ENCODE measurements at regions not wholly inside any gene's neighbourhood (a gene's known extent, or its start where the extent isn't known, plus 50 kb on each side); places are given as distances from the start of the nearest gene placed in this dataset.

- DNase-seq, result no peak
Measured at GRCh38 chr16:13553453-13553985, 366.4 kb upstream of the ERCC4 start.

GRCh38 chr16:13554005-13554404 lies 365.9 kb upstream of the ERCC4 start:
- DNase-seq, result no peak

GRCh38 chr16:13554643-13555042 lies 365.3 kb upstream of the ERCC4 start:
- no peak for DNase-seq

- DNase-seq, result no peak
Measured at GRCh38 chr16:13557418-13557817, 362.5 kb upstream of the ERCC4 start.

GRCh38 chr16:13558752-13559151 lies 361.2 kb upstream of the ERCC4 start:
- DNase-seq, result no peak

GRCh38 chr16:13559624-13560023 lies 360.3 kb upstream of the ERCC4 start:
- DNase-seq, result no peak

- no peak for DNase-seq
Measured at GRCh38 chr16:13560151-13560550, 359.8 kb upstream of the ERCC4 start.

GRCh38 chr16:13561291-13562070 lies 358.5 kb upstream of the ERCC4 start:
- DNase-seq, result no peak

GRCh38 chr16:13568803-13569202 lies 351.2 kb upstream of the ERCC4 start:
- no peak for DNase-seq

GRCh38 chr16:13569986-13570385 lies 350.0 kb upstream of the ERCC4 start:
- no peak for DNase-seq

GRCh38 chr16:13571036-13571435 lies 348.9 kb upstream of the ERCC4 start:
- DNase-seq, result no peak

GRCh38 chr16:13573903-13574302 lies 346.1 kb upstream of the ERCC4 start:
- DNase-seq, result no peak

GRCh38 chr16:13586051-13586450 lies 333.9 kb upstream of the ERCC4 start:
- no peak for DNase-seq

GRCh38 chr16:13587181-13587580 lies 332.8 kb upstream of the ERCC4 start:
- no peak for DNase-seq

GRCh38 chr16:13594823-13595222 lies 325.1 kb upstream of the ERCC4 start:
- DNase-seq, result no peak

- no peak for DNase-seq
Measured at GRCh38 chr16:13606804-13607203, 313.1 kb upstream of the ERCC4 start.

- DNase-seq, result no peak
Measured at GRCh38 chr16:13607289-13607688, 312.7 kb upstream of the ERCC4 start.

- no peak for DNase-seq
Measured at GRCh38 chr16:13611596-13611995, 308.4 kb upstream of the ERCC4 start.

GRCh38 chr16:13612623-13613022 lies 307.3 kb upstream of the ERCC4 start:
- no peak for DNase-seq

- no peak for DNase-seq
Measured at GRCh38 chr16:13613165-13613564, 306.8 kb upstream of the ERCC4 start.

- DNase-seq, result no peak
Measured at GRCh38 chr16:13621639-13622038, 298.3 kb upstream of the ERCC4 start.

- DNase-seq, result no peak
Measured at GRCh38 chr16:13628156-13628555, 291.8 kb upstream of the ERCC4 start.

- DNase-seq, result no peak
Measured at GRCh38 chr16:13629704-13630103, 290.2 kb upstream of the ERCC4 start.

- DNase-seq, result no peak
Measured at GRCh38 chr16:13630374-13630773, 289.6 kb upstream of the ERCC4 start.

GRCh38 chr16:13631213-13631767 lies 288.7 kb upstream of the ERCC4 start:
- DNase-seq, result no peak
